Type B pancreatic cell (in vitro differentiated cells): ENCODE measurements at regions not wholly inside any gene's neighbourhood (a gene's known extent, or its start where the extent isn't known, plus 50 kb on each side); places are given as distances from the start of the nearest gene placed in this dataset.

Experiments used
- DNase-seq: peaks from one replicate; pipeline ENCODE4 v3.0.0; 2021; ENCODE audit warnings: mixed read lengths; ENCODE audit not compliant: unreplicated experiment; ENCODE audit errors: extremely low spot score
- H3K27ac Mint-ChIP-seq: 2 replicates; pipeline ENCODE4 v1.8.0; 2021; ENCODE audit warnings: mild to moderate bottlenecking, mixed read lengths
- H3K27me3 Mint-ChIP-seq: 2 replicates; pipeline ENCODE4 v1.8.0; 2021; ENCODE audit warnings: mixed read lengths
- H3K36me3 Mint-ChIP-seq: 2 replicates; pipeline ENCODE4 v1.8.0; 2021; ENCODE audit warnings: mixed read lengths
- H3K4me1 Mint-ChIP-seq: one replicate; pipeline ENCODE4 v1.8.0; 2021; ENCODE audit warnings: mixed read lengths; ENCODE audit not compliant: unreplicated experiment
- H3K4me3 Mint-ChIP-seq: 2 replicates; pipeline ENCODE4 v1.8.0; 2021; ENCODE audit warnings: mild to moderate bottlenecking, mixed read lengths
- H3K9me3 Mint-ChIP-seq: 2 replicates; pipeline ENCODE4 v1.8.0; 2021; ENCODE audit warnings: mixed read lengths
- TF ChIP-seq, protein P1 (sequence below): fragments of 200-600 bp; sonication (generic); conservative IDR thresholded peaks from 2 replicates; pipeline ENCODE4 v1.5.0; 2021; ENCODE audit warnings: antibody characterized with exemption, mild to moderate bottlenecking

DNA sequence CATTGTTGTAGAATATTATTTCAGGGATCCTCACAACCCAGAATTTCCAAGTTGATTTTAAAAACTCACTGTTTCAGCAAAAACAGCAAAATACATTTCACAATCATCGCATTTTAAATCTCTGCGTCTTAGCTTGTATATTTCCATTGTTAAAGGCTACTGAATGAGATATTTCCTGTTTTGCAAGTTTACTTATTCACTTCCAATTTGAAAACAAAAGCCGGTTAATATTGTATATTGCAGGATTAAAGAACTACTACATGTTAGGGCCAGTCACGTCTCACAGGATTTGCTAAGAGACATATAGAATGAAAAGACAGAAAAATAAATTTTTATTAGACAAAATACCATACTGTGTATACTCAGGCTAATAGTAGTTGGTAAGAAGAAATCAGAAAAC, 395.9 kb upstream of the CDH9 start:
- Mint-ChIP-seq H3K4me1 (no peaks in the 10 kb centered on the region), H3K9me3 (no peaks in the 10 kb centered on the region), H3K4me3 (no peak overlapping the region), H3K27ac (no peak overlapping the region), H3K27me3 (no peaks in the 10 kb centered on the region), H3K36me3 (no peaks in the 10 kb centered on the region)
- TF ChIP-seq, protein P1, sequence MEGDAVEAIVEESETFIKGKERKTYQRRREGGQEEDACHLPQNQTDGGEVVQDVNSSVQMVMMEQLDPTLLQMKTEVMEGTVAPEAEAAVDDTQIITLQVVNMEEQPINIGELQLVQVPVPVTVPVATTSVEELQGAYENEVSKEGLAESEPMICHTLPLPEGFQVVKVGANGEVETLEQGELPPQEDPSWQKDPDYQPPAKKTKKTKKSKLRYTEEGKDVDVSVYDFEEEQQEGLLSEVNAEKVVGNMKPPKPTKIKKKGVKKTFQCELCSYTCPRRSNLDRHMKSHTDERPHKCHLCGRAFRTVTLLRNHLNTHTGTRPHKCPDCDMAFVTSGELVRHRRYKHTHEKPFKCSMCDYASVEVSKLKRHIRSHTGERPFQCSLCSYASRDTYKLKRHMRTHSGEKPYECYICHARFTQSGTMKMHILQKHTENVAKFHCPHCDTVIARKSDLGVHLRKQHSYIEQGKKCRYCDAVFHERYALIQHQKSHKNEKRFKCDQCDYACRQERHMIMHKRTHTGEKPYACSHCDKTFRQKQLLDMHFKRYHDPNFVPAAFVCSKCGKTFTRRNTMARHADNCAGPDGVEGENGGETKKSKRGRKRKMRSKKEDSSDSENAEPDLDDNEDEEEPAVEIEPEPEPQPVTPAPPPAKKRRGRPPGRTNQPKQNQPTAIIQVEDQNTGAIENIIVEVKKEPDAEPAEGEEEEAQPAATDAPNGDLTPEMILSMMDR: no peak
- DNase-seq: no peak

DNA sequence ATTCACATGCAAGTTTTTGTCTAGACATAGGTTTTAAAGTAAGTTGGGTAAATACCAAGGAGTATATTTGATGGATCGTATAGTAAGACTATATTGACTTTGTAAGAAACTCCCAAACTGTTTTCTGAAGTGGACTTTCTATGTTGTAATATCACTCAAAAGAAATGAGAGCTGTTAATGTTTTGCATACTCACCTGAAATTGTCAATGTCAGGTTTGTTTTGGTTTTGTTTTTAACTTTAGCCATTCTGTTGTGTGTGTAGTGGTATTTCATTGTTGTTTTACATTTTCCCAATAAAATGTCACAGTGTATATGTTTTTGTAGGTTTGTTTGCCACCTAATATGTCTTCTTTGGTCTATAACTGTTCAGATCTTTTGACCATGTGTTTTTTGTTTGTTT, 375.7 kb upstream of the CDH9 start:
- no peak overlapping the region for H3K27ac Mint-ChIP-seq
- no peak overlapping the region for H3K4me3 Mint-ChIP-seq

DNA sequence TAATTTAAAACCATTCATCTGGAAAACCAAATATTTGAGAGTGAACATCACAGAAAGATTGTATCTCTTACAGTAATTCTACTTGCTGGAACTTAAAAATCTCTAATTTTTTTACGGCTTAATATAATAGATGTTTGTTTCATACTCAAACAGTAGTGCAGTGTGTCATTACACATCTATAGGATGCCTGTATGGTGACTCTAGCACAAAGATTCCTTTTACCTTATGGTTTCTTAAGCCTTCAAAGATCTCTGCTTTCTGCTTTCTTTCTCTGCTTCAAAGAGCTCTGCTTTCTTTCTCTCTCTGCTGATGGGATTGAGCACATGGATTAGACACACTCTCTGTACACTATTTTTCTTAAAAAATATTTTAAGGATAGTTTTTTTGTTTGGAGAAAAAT, 374.0 kb upstream of the CDH9 start:
- peaks cover 3% of the 10 kb centered on the region for H3K27me3 Mint-ChIP-seq
- no peaks in the 10 kb centered on the region for H3K9me3 Mint-ChIP-seq
- DNase-seq: no peak
- TF ChIP-seq, protein P1: no peak
- no peak overlapping the region for H3K4me3 Mint-ChIP-seq
- H3K27ac Mint-ChIP-seq: no peak overlapping the region
- H3K36me3 Mint-ChIP-seq: no peaks in the 10 kb centered on the region
- no peaks in the 10 kb centered on the region for H3K4me1 Mint-ChIP-seq

More for the DNA sequence above, 375.7 kb upstream of the CDH9 start:
- peaks cover 3% of the 10 kb centered on the region for H3K27me3 Mint-ChIP-seq
- H3K9me3 Mint-ChIP-seq: no peaks in the 10 kb centered on the region
- DNase-seq: no peak
- no peaks in the 10 kb centered on the region for H3K36me3 Mint-ChIP-seq
- H3K4me1 Mint-ChIP-seq: no peaks in the 10 kb centered on the region
- TF ChIP-seq, protein P1: no peak

DNA sequence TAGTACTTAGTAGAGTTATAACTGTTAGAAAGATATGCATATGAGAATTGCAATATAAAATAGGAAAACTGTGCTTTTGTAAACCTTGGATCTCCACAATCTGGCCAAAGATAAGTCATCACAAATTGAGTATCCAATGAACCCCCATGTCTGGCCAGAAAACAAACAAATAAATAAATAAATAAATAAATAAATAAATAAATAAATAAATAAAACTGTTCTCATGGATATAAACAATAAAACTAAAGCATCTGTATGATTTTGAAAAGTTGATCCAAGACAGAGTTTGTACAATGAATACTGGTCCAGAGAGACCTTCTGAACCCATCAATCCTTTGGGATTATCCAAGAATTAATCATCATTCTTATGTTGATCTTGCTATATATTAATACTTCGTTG, 367.6 kb upstream of the CDH9 start:
- H3K4me3 Mint-ChIP-seq: no peak overlapping the region
- no peak overlapping the region for H3K27ac Mint-ChIP-seq
- TF ChIP-seq, protein P1: no peak
- H3K36me3 Mint-ChIP-seq: no peaks in the 10 kb centered on the region
- no peak for DNase-seq
- H3K4me1 Mint-ChIP-seq: no peaks in the 10 kb centered on the region
- H3K9me3 Mint-ChIP-seq: no peaks in the 10 kb centered on the region
- no peaks in the 10 kb centered on the region for H3K27me3 Mint-ChIP-seq

DNA sequence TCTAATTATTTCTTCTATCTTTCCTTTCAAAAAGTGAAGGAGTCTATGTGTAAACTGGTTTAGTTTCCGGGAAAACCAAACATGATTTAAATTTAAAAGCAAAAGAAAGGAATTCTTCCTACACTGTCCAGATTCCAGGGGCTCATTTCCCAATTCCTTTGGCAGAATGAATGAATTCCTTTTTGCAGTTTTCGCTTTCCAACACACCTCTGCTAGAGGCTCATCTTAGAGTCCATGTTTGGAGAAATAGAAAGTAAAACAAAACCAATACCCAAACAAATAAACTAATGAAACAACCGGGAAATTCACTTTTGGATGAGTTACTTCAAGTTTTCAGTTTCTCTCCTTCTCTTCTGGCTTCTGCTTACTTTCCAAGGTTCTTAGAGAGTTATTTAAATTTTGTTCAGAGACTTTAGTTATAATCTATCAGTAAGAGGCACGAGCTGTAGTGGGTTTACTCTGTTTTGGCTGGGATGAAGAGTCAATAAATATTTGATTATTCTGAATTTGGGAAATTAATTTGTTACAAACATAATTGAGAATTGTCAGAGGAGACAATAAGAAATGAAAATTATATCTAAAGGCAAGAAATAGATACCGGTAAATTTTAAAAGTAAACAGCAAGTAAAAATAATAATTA, 365.0 kb upstream of the CDH9 start:
- Mint-ChIP-seq H3K36me3 (no peaks in the 10 kb centered on the region), H3K9me3 (no peaks in the 10 kb centered on the region), H3K27me3 (no peaks in the 10 kb centered on the region), H3K4me1 (no peaks in the 10 kb centered on the region), H3K4me3 (no peak overlapping the region), H3K27ac (no peak overlapping the region)
- DNase-seq: no peak
- TF ChIP-seq, protein P1: no peak

DNA sequence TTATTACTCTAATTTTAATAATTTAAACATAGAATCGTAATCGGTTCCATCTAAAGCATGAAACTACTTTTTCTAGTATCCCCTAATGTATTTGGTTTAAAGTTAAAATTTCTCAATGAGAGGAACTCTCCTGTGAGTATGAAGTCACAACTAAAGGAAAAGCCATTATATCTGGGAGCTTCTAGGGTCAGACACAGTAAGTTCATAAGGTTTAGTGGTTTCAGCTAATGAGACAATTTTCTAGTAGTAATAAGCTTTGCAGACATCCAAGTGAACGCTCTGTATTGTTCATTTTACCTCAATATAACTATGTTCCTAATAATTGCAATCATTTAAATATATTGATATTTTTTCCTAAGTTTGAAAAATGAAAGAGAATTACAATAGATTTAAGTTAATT, 364.4 kb upstream of the CDH9 start:
- DNase-seq: no peak

More for the DNA sequence above, 364.4 kb upstream of the CDH9 start:
- H3K9me3 Mint-ChIP-seq: no peaks in the 10 kb centered on the region
- H3K36me3 Mint-ChIP-seq: no peaks in the 10 kb centered on the region
- no peaks in the 10 kb centered on the region for H3K4me1 Mint-ChIP-seq
- H3K27ac Mint-ChIP-seq: no peak overlapping the region
- no peaks in the 10 kb centered on the region for H3K27me3 Mint-ChIP-seq
- no peak overlapping the region for H3K4me3 Mint-ChIP-seq
- TF ChIP-seq, protein P1: no peak
